Body of pancreas (tissue), 4 donors: ENCODE measurements at regions not wholly inside any gene's neighbourhood (a gene's known extent, or its start where the extent isn't known, plus 50 kb on each side); places are given as distances from the start of the nearest gene placed in this dataset.

Experiments used
- POLR2A ChIP-seq, 3 donors: fragments of 450-650 bp; IDR thresholded peaks; one replicate each; pipeline ENCODE4 v1.6.1; 2016; ENCODE audit warnings: antibody characterized with exemption in 3 of 3, mild to moderate bottlenecking in 2 of 3
- TF ChIP-seq, protein P1 (sequence below), 7 experiments: fragments of 450-650 bp in 4 of 7; fragments of 200-600 bp in 3 of 7; sonication (generic) in 3 of 7; IDR thresholded peaks; one replicate each; pipeline ENCODE4 v1.5.1; 2016 to 2019; ENCODE audit warnings: antibody characterized with exemption in 7 of 7

DNA sequence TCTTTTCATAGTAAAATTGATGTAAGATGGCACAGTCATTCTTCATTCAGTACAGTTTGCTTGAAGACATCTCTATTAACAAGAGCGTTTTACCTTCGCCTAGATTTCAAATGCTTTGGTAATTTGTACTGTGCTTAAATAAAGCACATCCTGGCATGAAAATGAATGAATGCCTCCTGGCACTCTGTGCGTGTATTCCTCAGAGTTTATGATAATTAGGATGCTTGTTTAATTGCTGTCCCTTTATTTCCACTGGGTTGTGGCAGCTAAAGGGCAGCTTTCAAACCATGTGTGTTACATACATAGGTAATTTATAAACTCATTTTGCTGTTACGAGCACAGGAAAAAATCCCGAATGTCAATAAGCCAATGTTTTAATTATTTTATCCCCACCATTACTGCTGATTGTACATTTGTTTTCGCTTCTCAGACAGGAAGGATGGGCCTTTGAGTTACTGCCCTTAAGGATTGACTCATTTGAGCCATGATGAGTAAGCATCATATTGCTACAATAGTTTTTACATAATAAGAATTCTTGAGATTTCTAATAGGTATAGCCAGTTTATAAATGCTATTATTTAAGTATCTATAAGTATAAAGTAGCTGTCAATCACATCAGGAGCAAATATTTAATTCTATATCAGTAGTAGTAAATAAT is 516.5 kb downstream of the XIRP2 start:
- TF ChIP-seq, protein P1, sequence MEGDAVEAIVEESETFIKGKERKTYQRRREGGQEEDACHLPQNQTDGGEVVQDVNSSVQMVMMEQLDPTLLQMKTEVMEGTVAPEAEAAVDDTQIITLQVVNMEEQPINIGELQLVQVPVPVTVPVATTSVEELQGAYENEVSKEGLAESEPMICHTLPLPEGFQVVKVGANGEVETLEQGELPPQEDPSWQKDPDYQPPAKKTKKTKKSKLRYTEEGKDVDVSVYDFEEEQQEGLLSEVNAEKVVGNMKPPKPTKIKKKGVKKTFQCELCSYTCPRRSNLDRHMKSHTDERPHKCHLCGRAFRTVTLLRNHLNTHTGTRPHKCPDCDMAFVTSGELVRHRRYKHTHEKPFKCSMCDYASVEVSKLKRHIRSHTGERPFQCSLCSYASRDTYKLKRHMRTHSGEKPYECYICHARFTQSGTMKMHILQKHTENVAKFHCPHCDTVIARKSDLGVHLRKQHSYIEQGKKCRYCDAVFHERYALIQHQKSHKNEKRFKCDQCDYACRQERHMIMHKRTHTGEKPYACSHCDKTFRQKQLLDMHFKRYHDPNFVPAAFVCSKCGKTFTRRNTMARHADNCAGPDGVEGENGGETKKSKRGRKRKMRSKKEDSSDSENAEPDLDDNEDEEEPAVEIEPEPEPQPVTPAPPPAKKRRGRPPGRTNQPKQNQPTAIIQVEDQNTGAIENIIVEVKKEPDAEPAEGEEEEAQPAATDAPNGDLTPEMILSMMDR (IDR thresholded peaks at IDR 0.05), result no peak
- TF ChIP-seq POLR2A (IDR thresholded peaks at IDR 0.05), result no peak
